HepG2 (cell line): ENCODE measurements at regions not wholly inside any gene's neighbourhood (a gene's known extent, or its start where the extent isn't known, plus 50 kb on each side); places are given as distances from the start of the nearest gene placed in this dataset.

Experiments
- GZF1 ChIP-seq: sonication (generic); formaldehyde crosslinking; IDR thresholded peaks from 2 replicates; pipeline ENCODE4 v1.5.1; 2020; ENCODE audit warnings: mild to moderate bottlenecking, missing genetic modification reagents
- JUNB ChIP-seq: sonication (generic); formaldehyde crosslinking; IDR thresholded peaks from 2 replicates; pipeline ENCODE4 v1.8.0; 2022; ENCODE audit warnings: missing genetic modification reagents, mild to moderate bottlenecking, borderline replicate concordance
- JUND ChIP-seq: sonication (generic); formaldehyde crosslinking; IDR thresholded peaks from 2 replicates; pipeline ENCODE4 v1.8.0; 2022; ENCODE audit warnings: mild to moderate bottlenecking, missing genetic modification reagents
- NR2F6 ChIP-seq, 2 experiments: IDR thresholded peaks; 2 replicates each; pipeline ENCODE4 v1.6.1; 2016; ENCODE audit warnings: antibody characterized with exemption in 1 of 2, mild to moderate bottlenecking in 1 of 2
- PHF20 ChIP-seq: sonication (generic); formaldehyde crosslinking; IDR thresholded peaks from 2 replicates; pipeline ENCODE4 v1.5.0; 2020; ENCODE audit warnings: mild to moderate bottlenecking, missing genetic modification reagents
- RAD21 ChIP-seq: fragments of 450-650 bp; formaldehyde crosslinking; IDR thresholded peaks from 2 replicates; pipeline ENCODE4 v1.5.0; 2020; ENCODE audit warnings: mild to moderate bottlenecking
- RFXAP ChIP-seq: sonication (generic); formaldehyde crosslinking; IDR thresholded peaks from 2 replicates; pipeline ENCODE4 v1.4.0; 2020; ENCODE audit warnings: missing genetic modification reagents, borderline replicate concordance
- SMAD9 ChIP-seq: sonication (generic); formaldehyde crosslinking; IDR thresholded peaks from 2 replicates; pipeline ENCODE4 v1.5.1; 2020; ENCODE audit warnings: mild to moderate bottlenecking, missing genetic modification reagents
- TBX2 ChIP-seq: sonication (generic); formaldehyde crosslinking; IDR thresholded peaks from 2 replicates; pipeline ENCODE4 v1.5.0; 2020; ENCODE audit warnings: missing genetic modification reagents, mild to moderate bottlenecking, borderline replicate concordance
- ZNF136 ChIP-seq: sonication (generic); formaldehyde crosslinking; IDR thresholded peaks from 2 replicates; pipeline ENCODE4 v1.8.1; 2022; ENCODE audit warnings: low read depth, mild to moderate bottlenecking, moderate library complexity, missing genetic modification reagents
- ZNF263 ChIP-seq: sonication (generic); formaldehyde crosslinking; IDR thresholded peaks from 2 replicates; pipeline ENCODE4 v1.4.0; 2020; ENCODE audit warnings: missing genetic modification reagents
- ZNF331 ChIP-seq: sonication (generic); formaldehyde crosslinking; IDR thresholded peaks from 2 replicates; pipeline ENCODE4 v1.4.0; 2020; ENCODE audit warnings: missing genetic modification reagents
- ZNF350 ChIP-seq: sonication (generic); formaldehyde crosslinking; IDR thresholded peaks from 2 replicates; pipeline ENCODE4 v1.4.0; 2020; ENCODE audit warnings: mild to moderate bottlenecking, low read depth, missing genetic modification reagents, borderline replicate concordance
- ZNF567 ChIP-seq: sonication (generic); formaldehyde crosslinking; IDR thresholded peaks from 2 replicates; pipeline ENCODE4 v1.8.1; 2023; ENCODE audit warnings: mild to moderate bottlenecking, missing genetic modification reagents, borderline replicate concordance
- ZNF570 ChIP-seq: sonication (generic); formaldehyde crosslinking; IDR thresholded peaks from 2 replicates; pipeline ENCODE4 v1.4.0; 2020; ENCODE audit warnings: mild to moderate bottlenecking, missing genetic modification reagents, borderline replicate concordance
- ZNF792 ChIP-seq: IDR thresholded peaks from 2 replicates; pipeline ENCODE4 v1.6.1; 2016
- ZNF850 ChIP-seq: sonication (generic); formaldehyde crosslinking; conservative IDR thresholded peaks from 2 replicates; pipeline ENCODE4 v1.9.0; 2021; ENCODE audit warnings: mild to moderate bottlenecking, missing genetic modification reagents
- TF ChIP-seq, protein P1 (sequence below): sonication (generic); formaldehyde crosslinking; IDR thresholded peaks from 2 replicates; pipeline ENCODE4 v1.8.0; 2022; ENCODE audit warnings: mild to moderate bottlenecking, missing genetic modification reagents; ENCODE audit not compliant: insufficient replicate concordance
- TF ChIP-seq, protein P2 (sequence below): sonication (generic); formaldehyde crosslinking; IDR thresholded peaks from 2 replicates; pipeline ENCODE4 v1.4.0; 2020; ENCODE audit warnings: missing genetic modification reagents
- TF ChIP-seq, protein P3 (sequence below): conservative IDR thresholded peaks from 2 replicates; pipeline ENCODE4 v1.6.1; 2018; ENCODE audit warnings: missing genetic modification reagents
- TF ChIP-seq, protein P4 (sequence below): sonication (generic); formaldehyde crosslinking; IDR thresholded peaks from 2 replicates; pipeline ENCODE4 v1.5.0; 2020; ENCODE audit warnings: missing genetic modification reagents, mild to moderate bottlenecking, borderline replicate concordance

DNA sequence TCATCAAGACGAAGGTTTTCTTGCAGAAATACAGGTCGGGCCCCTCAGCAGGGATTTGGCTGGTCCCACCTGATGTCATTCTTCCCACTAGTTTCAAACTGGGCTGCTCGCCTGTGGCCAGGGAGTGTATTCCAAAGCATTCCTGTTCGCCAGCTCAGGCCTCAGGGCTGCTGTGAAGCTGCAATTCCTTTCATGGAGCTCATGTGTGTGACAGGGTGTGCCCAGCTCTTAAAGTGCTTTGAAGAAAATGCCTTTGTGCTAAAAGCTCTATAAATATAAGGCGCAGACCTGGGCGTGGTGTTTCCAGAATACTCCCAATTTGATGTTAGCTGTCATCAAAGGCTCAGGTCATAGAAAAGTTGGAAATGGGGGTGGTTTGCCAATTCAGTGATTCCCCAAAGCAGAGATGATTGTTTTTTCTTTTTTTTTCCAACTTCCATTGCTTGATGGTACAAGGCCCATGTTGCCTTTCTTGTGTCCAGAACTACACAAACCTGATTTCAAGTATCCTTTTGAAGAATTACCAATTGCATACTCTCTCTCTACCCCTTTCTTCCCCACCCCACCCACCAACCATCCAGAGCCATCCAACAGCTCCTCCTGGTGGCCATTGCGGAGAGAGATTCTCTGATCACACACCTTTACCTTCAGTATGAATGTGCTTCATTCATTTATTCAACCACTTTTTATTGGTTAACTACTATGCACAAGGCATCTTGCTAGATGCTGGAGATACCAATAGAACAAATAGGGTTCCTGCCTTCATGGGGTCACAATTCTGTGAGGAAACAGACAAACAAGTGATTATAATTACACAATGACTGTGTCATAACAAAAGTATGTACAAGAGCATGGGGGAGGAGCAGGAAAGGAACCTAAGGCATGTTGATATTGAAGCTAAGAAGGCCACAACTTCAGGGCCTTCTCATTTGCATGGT lies 297.3 kb upstream of the LYZL1 start (continued):
- TF ChIP-seq, protein P1, sequence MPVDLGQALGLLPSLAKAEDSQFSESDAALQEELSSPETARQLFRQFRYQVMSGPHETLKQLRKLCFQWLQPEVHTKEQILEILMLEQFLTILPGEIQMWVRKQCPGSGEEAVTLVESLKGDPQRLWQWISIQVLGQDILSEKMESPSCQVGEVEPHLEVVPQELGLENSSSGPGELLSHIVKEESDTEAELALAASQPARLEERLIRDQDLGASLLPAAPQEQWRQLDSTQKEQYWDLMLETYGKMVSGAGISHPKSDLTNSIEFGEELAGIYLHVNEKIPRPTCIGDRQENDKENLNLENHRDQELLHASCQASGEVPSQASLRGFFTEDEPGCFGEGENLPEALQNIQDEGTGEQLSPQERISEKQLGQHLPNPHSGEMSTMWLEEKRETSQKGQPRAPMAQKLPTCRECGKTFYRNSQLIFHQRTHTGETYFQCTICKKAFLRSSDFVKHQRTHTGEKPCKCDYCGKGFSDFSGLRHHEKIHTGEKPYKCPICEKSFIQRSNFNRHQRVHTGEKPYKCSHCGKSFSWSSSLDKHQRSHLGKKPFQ (CRISPR knock-in tag), result no peak
- peak; percentile 81 for TF ChIP-seq RAD21
- TF ChIP-seq NR2F6 (IDR thresholded peaks at IDR 0.05), result no peak
- TF ChIP-seq NR2F6 (CRISPR knock-in tag; IDR thresholded peaks at IDR 0.05), result 0 out of 2 replicates have a peak, but pooled peaks have one; percentile 32
- TF ChIP-seq, protein P2, sequence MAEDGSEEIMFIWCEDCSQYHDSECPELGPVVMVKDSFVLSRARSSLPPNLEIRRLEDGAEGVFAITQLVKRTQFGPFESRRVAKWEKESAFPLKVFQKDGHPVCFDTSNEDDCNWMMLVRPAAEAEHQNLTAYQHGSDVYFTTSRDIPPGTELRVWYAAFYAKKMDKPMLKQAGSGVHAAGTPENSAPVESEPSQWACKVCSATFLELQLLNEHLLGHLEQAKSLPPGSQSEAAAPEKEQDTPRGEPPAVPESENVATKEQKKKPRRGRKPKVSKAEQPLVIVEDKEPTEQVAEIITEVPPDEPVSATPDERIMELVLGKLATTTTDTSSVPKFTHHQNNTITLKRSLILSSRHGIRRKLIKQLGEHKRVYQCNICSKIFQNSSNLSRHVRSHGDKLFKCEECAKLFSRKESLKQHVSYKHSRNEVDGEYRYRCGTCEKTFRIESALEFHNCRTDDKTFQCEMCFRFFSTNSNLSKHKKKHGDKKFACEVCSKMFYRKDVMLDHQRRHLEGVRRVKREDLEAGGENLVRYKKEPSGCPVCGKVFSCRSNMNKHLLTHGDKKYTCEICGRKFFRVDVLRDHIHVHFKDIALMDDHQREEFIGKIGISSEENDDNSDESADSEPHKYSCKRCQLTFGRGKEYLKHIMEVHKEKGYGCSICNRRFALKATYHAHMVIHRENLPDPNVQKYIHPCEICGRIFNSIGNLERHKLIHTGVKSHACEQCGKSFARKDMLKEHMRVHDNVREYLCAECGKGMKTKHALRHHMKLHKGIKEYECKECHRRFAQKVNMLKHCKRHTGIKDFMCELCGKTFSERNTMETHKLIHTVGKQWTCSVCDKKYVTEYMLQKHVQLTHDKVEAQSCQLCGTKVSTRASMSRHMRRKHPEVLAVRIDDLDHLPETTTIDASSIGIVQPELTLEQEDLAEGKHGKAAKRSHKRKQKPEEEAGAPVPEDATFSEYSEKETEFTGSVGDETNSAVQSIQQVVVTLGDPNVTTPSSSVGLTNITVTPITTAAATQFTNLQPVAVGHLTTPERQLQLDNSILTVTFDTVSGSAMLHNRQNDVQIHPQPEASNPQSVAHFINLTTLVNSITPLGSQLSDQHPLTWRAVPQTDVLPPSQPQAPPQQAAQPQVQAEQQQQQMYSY (CRISPR knock-in tag), result no peak
- no peak for TF ChIP-seq ZNF567 (CRISPR knock-in tag)
- TF ChIP-seq, protein P3, sequence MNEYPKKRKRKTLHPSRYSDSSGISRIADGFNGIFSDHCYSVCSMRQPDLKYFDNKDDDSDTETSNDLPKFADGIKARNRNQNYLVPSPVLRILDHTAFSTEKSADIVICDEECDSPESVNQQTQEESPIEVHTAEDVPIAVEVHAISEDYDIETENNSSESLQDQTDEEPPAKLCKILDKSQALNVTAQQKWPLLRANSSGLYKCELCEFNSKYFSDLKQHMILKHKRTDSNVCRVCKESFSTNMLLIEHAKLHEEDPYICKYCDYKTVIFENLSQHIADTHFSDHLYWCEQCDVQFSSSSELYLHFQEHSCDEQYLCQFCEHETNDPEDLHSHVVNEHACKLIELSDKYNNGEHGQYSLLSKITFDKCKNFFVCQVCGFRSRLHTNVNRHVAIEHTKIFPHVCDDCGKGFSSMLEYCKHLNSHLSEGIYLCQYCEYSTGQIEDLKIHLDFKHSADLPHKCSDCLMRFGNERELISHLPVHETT (CRISPR knock-in tag), result no peak
- no peak for TF ChIP-seq ZNF570
- no peak for TF ChIP-seq JUND (CRISPR knock-in tag)
- TF ChIP-seq ZNF136 (CRISPR knock-in tag), result no peak
- TF ChIP-seq ZNF331 (CRISPR knock-in tag), result 0 out of 2 replicates have a peak, but pooled peaks have one; percentile 39
- TF ChIP-seq SMAD9 (CRISPR knock-in tag), result no peak
- TF ChIP-seq ZNF263 (CRISPR knock-in tag), result no peak
- no peak for TF ChIP-seq TBX2
- TF ChIP-seq ZNF850 (CRISPR knock-in tag), result no peak
- no peak for TF ChIP-seq GZF1 (CRISPR knock-in tag)
- no peak for TF ChIP-seq ZNF350 (CRISPR knock-in tag)
- TF ChIP-seq PHF20 (CRISPR knock-in tag), result no peak
- 0 out of 2 replicates have a peak, but pooled peaks have one; percentile 31 for TF ChIP-seq ZNF792 (CRISPR knock-in tag)
- TF ChIP-seq, protein P4, sequence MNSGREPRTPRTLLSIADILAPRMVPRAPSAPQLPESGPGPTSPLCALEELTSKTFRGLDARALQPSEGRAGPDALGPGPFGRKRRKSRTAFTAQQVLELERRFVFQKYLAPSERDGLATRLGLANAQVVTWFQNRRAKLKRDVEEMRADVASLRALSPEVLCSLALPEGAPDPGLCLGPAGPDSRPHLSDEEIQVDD (CRISPR knock-in tag), result no peak
- no peak for TF ChIP-seq JUNB (CRISPR knock-in tag)
- TF ChIP-seq RFXAP, result no peak
